Duodenal mucosa (tissue), 2 donors: ENCODE measurements at regions not wholly inside any gene's neighbourhood (a gene's known extent, or its start where the extent isn't known, plus 50 kb on each side); places are given as distances from the start of the nearest gene placed in this dataset.

Experiments used
- H3K27ac ChIP-seq: one replicate; pipeline ENCODE4 v1.7.0; 2013; ENCODE audit warnings: low read depth, low read length
- H3K27me3 ChIP-seq, 2 donors: one replicate each; pipeline ENCODE4 v1.7.0; 2013; ENCODE audit warnings: low read length in 2 of 2, control low read depth in 1 of 2; ENCODE audit not compliant: insufficient read depth in 2 of 2, control insufficient read depth in 1 of 2
- H3K36me3 ChIP-seq, 2 donors: one replicate each; pipeline ENCODE4 v1.7.0; 2013; ENCODE audit warnings: low read length in 2 of 2, control low read depth in 1 of 2; ENCODE audit not compliant: insufficient read depth in 2 of 2, control insufficient read depth in 1 of 2
- H3K4me1 ChIP-seq, 2 donors: one replicate each; pipeline ENCODE4 v1.7.0; 2013; ENCODE audit warnings: low read length in 2 of 2, control low read depth in 1 of 2; ENCODE audit not compliant: insufficient read depth in 2 of 2, control insufficient read depth in 1 of 2
- H3K4me3 ChIP-seq, 2 donors: one replicate each; pipeline ENCODE4 v1.7.0; 2013; ENCODE audit warnings: low read length in 2 of 2, low read depth in 1 of 2
- H3K9ac ChIP-seq, 2 donors: one replicate each; pipeline ENCODE4 v1.7.0; 2013; ENCODE audit warnings: low read length in 2 of 2, low read depth in 1 of 2
- H3K9me3 ChIP-seq, 2 donors: one replicate each; pipeline ENCODE4 v1.7.0; 2013; ENCODE audit warnings: low read length in 2 of 2, control low read depth in 1 of 2; ENCODE audit not compliant: control insufficient read depth in 1 of 2

- Histone ChIP-seq H3K27me3 (no peaks in the 10 kb centered on the region), H3K36me3 (no peaks in the 10 kb centered on the region), H3K27ac (no peak overlapping the region), H3K9ac (no peak overlapping the region), H3K4me1 (no peaks in the 10 kb centered on the region), H3K9me3 (no peaks in the 10 kb centered on the region), H3K4me3 (no peak overlapping the region)
Measured at GRCh38 chr3:18812316-18812715, 336.0 kb upstream of the KCNH8 start.

GRCh38 chr3:18810306-18810661 is 338.0 kb upstream of the KCNH8 start:
- Histone ChIP-seq H3K4me1 (no peaks in the 10 kb centered on the region), H3K9ac (no peak overlapping the region), H3K27ac (no peak overlapping the region), H3K4me3 (no peak overlapping the region), H3K9me3 (no peaks in the 10 kb centered on the region), H3K36me3 (no peaks in the 10 kb centered on the region), H3K27me3 (no peaks in the 10 kb centered on the region)

GRCh38 chr3:18809640-18810305 is 338.5 kb upstream of the KCNH8 start:
- H3K4me1 ChIP-seq, result no peaks in the 10 kb centered on the region
- H3K27me3 ChIP-seq, result no peaks in the 10 kb centered on the region
- H3K9me3 ChIP-seq, result no peaks in the 10 kb centered on the region
- H3K9ac ChIP-seq, result no peak overlapping the region
- H3K36me3 ChIP-seq, result no peaks in the 10 kb centered on the region
- no peak overlapping the region for H3K4me3 ChIP-seq
- no peak overlapping the region for H3K27ac ChIP-seq

GRCh38 chr3:18808429-18808828 is 339.9 kb upstream of the KCNH8 start:
- Histone ChIP-seq H3K4me1 (no peaks in the 10 kb centered on the region), H3K36me3 (no peaks in the 10 kb centered on the region), H3K9ac (no peak overlapping the region), H3K27me3 (no peaks in the 10 kb centered on the region), H3K27ac (no peak overlapping the region), H3K9me3 (no peaks in the 10 kb centered on the region), H3K4me3 (no peak overlapping the region)

GRCh38 chr3:18807593-18807992 is 340.7 kb upstream of the KCNH8 start:
- Histone ChIP-seq H3K27ac (no peak overlapping the region), H3K4me3 (no peak overlapping the region), H3K27me3 (no peaks in the 10 kb centered on the region), H3K4me1 (no peaks in the 10 kb centered on the region), H3K9me3 (no peaks in the 10 kb centered on the region), H3K9ac (no peak overlapping the region), H3K36me3 (no peaks in the 10 kb centered on the region)

GRCh38 chr3:18806633-18807032 is 341.7 kb upstream of the KCNH8 start:
- Histone ChIP-seq H3K4me3 (no peak overlapping the region), H3K9ac (no peak overlapping the region)

GRCh38 chr3:18797378-18797777 is 350.9 kb upstream of the KCNH8 start:
- Histone ChIP-seq H3K27ac (no peak overlapping the region), H3K27me3 (no peaks in the 10 kb centered on the region), H3K9ac (no peak overlapping the region), H3K4me1 (no peaks in the 10 kb centered on the region), H3K9me3 (no peaks in the 10 kb centered on the region), H3K36me3 (no peaks in the 10 kb centered on the region), H3K4me3 (no peak overlapping the region)

More at GRCh38 chr3:18806633-18807032, 341.7 kb upstream of the KCNH8 start:
- no peaks in the 10 kb centered on the region for H3K4me1 ChIP-seq
- H3K36me3 ChIP-seq, result no peaks in the 10 kb centered on the region
- no peak overlapping the region for H3K27ac ChIP-seq
- H3K27me3 ChIP-seq, result no peaks in the 10 kb centered on the region
- no peaks in the 10 kb centered on the region for H3K9me3 ChIP-seq

- Histone ChIP-seq H3K9me3 (no peaks in the 10 kb centered on the region), H3K36me3 (no peaks in the 10 kb centered on the region), H3K9ac (no peak overlapping the region), H3K4me1 (no peaks in the 10 kb centered on the region), H3K27ac (no peak overlapping the region), H3K4me3 (no peak overlapping the region), H3K27me3 (no peaks in the 10 kb centered on the region)
Measured at GRCh38 chr3:18795078-18795477, 353.2 kb upstream of the KCNH8 start.

- Histone ChIP-seq H3K27me3 (no peaks in the 10 kb centered on the region), H3K9me3 (no peaks in the 10 kb centered on the region), H3K9ac (no peak overlapping the region), H3K4me3 (no peak overlapping the region), H3K27ac (no peak overlapping the region), H3K36me3 (no peaks in the 10 kb centered on the region), H3K4me1 (no peaks in the 10 kb centered on the region)
Measured at GRCh38 chr3:18791752-18792151, 356.6 kb upstream of the KCNH8 start.

- no peaks in the 10 kb centered on the region for H3K9me3 ChIP-seq
- H3K36me3 ChIP-seq, result no peaks in the 10 kb centered on the region
- no peaks in the 10 kb centered on the region for H3K4me1 ChIP-seq
- no peak overlapping the region for H3K27ac ChIP-seq
- H3K4me3 ChIP-seq, result no peak overlapping the region
- no peak overlapping the region for H3K9ac ChIP-seq
- H3K27me3 ChIP-seq, result no peaks in the 10 kb centered on the region
Measured at GRCh38 chr3:18791182-18791581, 357.1 kb upstream of the KCNH8 start.

- Histone ChIP-seq H3K36me3 (no peaks in the 10 kb centered on the region), H3K4me1 (no peaks in the 10 kb centered on the region), H3K27me3 (no peaks in the 10 kb centered on the region), H3K4me3 (no peak overlapping the region), H3K9me3 (no peaks in the 10 kb centered on the region), H3K27ac (no peak overlapping the region), H3K9ac (no peak overlapping the region)
Measured at GRCh38 chr3:18790384-18790783, 357.9 kb upstream of the KCNH8 start.
